Activated naive CD8-positive, alpha-beta T cell treated with anti-CD3 and anti-CD28 coated beads, Interleukin-2, amount 10 ng/mL, durations not matched to agents 7 days and 5 days (primary cell): ENCODE measurements at regions not wholly inside any gene's neighbourhood (a gene's known extent, or its start where the extent isn't known, plus 50 kb on each side); places are given as distances from the start of the nearest gene placed in this dataset.

Experiments used
- ATAC-seq: fragments of 150-1000 bp; cut with Tn5 transposase; one replicate; pipeline ENCODE4 v1.10.0; 2021; ENCODE audit warnings: low read depth, moderate library complexity
- POLR2A ChIA-PET: fragments of 350-600 bp; sonication (Branson Sonifier 250); formaldehyde crosslinking; loops from one replicate; lab custom pipeline; 2021; ENCODE audit warnings: antibody characterized with exemption; lab: Charles Lee
- DNase-seq: peaks from one replicate; pipeline ENCODE4 v3.0.0; 2021
- H3K27ac Mint-ChIP-seq: one replicate; pipeline ENCODE4 v1.8.0; 2022; ENCODE audit warnings: mild to moderate bottlenecking, mixed read lengths
- H3K27me3 Mint-ChIP-seq: one replicate; pipeline ENCODE4 v1.8.0; 2022; ENCODE audit warnings: mild to moderate bottlenecking, moderate library complexity, mixed read lengths
- H3K36me3 Mint-ChIP-seq: one replicate; pipeline ENCODE4 v1.8.0; 2021; ENCODE audit warnings: mild to moderate bottlenecking, mixed read lengths
- H3K4me1 Mint-ChIP-seq: one replicate; pipeline ENCODE4 v1.8.0; 2021; ENCODE audit warnings: mixed read lengths
- H3K4me3 Mint-ChIP-seq: one replicate; pipeline ENCODE4 v1.8.0; 2022; ENCODE audit warnings: mild to moderate bottlenecking, moderate library complexity, mixed read lengths
- H3K9me3 Mint-ChIP-seq: one replicate; pipeline ENCODE4 v1.8.0; 2021; ENCODE audit warnings: mixed read lengths

DNA sequence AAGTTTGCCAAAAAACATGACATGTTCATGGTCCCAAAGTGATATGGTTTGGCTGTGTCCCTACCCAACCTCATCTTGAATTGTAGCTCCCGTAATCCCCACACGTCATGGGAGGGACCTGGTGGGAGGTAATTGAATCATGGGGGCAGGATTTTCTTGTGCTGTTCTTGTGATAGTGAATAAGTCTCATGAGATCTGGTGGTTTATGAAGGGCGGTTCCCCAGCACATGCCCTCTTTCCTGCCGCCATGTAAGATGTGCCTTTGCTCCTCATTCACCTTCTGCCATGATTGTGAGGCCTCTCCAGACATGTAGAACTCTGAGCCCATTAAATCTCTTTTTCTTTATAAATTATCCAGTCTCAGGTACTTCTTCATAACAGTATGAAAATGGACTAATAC is 322.1 kb downstream of the MED10 start:
- H3K4me1 Mint-ChIP-seq, result no peaks in the 10 kb centered on the region
- no peak overlapping the region for H3K27ac Mint-ChIP-seq
- no peaks in the 10 kb centered on the region for H3K36me3 Mint-ChIP-seq
- H3K9me3 Mint-ChIP-seq, result no peaks in the 10 kb centered on the region
- ATAC-seq, result no peak
- no peaks in the 10 kb centered on the region for H3K27me3 Mint-ChIP-seq
- POLR2A ChIA-PET, result no interaction called here
- H3K4me3 Mint-ChIP-seq, result no peak overlapping the region
- DNase-seq, result no peak

DNA sequence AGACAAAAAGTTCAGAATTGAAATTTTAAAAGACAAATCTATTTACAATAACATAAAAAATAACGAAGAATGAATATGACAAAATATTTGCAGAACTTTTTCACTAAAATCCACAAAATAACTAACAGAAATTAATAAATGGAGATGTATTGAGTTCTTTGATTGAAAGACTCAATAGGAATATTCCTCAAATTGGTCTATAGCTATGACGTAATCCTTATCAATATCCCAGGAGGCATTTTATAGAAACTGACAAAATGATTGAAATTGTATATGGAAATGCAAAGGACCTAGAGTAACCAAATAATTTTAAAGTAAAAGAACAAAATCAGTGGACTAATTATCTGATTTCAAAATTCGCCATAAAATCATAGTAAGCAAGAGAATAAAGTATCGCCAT is 328.7 kb downstream of the MED10 start:
- ATAC-seq, result no peak
- Mint-ChIP-seq H3K4me3 (no peak overlapping the region), H3K9me3 (no peaks in the 10 kb centered on the region), H3K4me1 (no peaks in the 10 kb centered on the region), H3K36me3 (no peaks in the 10 kb centered on the region), H3K27ac (no peak overlapping the region), H3K27me3 (no peaks in the 10 kb centered on the region)
- POLR2A ChIA-PET, result no interaction called here
- no peak for DNase-seq

DNA sequence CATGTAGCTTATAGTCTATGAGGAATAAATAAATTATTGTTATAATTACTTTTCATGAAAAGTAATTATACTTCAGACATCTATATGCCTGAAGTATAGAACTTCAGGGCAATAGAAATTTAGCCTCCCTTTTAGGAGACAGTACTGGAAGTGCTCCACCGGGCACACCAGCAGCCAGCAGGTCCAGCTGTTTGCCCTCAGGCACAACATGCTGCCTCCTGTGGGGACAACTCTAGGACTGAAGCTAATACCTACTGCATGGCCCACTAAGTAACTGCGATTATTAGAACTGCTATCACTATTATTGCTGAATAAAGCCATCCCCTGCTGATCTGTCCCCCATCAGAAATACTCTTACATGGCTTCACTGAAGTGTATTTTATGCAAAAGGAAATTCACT is 329.6 kb downstream of the MED10 start:
- no peaks in the 10 kb centered on the region for H3K4me1 Mint-ChIP-seq
- POLR2A ChIA-PET, result no interaction called here

DNA sequence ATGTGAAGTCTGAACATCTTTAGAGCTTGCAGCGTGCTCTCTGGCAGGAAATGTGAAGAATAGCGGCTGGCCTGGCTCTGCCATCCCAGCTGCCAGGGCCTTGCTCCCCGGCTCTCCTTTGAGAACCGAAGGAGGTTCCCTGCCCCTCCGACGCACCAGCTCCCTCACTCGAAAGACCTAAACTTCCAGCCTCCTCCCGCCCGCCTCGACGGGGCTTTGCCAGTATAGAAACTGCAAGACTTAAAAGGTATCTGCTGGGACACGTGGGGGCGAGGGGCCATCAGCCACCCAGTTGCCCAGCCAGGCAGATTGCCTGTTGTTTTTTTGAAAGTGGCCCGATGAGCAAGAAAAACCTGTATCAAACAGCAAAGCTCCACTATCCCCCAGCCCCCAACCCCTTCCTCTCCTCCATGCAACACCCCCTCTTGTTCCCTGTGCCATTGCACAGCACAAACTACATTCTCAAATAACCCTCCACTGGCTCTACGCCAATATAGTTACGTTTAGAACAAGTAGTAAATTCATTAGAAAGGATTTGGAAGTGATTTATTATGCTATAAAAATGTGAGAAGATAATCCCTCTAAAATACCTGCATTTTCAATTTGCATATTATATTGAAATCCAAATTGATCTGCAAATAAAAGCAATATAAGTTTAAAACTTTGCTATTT is 331.9 kb downstream of the MED10 start:
- DNase-seq, result no peak
- POLR2A ChIA-PET, result no interaction called here
- Mint-ChIP-seq H3K27me3 (no peaks in the 10 kb centered on the region), H3K27ac (no peak overlapping the region), H3K9me3 (no peaks in the 10 kb centered on the region), H3K4me1 (no peaks in the 10 kb centered on the region), H3K4me3 (no peak overlapping the region), H3K36me3 (no peaks in the 10 kb centered on the region)
- ATAC-seq, result no peak

More for the DNA sequence above, 329.6 kb downstream of the MED10 start:
- Mint-ChIP-seq H3K27me3 (no peaks in the 10 kb centered on the region), H3K27ac (no peak overlapping the region), H3K36me3 (no peaks in the 10 kb centered on the region), H3K4me3 (no peak overlapping the region), H3K9me3 (no peaks in the 10 kb centered on the region)
- DNase-seq (no peak), ATAC-seq (no peak)

DNA sequence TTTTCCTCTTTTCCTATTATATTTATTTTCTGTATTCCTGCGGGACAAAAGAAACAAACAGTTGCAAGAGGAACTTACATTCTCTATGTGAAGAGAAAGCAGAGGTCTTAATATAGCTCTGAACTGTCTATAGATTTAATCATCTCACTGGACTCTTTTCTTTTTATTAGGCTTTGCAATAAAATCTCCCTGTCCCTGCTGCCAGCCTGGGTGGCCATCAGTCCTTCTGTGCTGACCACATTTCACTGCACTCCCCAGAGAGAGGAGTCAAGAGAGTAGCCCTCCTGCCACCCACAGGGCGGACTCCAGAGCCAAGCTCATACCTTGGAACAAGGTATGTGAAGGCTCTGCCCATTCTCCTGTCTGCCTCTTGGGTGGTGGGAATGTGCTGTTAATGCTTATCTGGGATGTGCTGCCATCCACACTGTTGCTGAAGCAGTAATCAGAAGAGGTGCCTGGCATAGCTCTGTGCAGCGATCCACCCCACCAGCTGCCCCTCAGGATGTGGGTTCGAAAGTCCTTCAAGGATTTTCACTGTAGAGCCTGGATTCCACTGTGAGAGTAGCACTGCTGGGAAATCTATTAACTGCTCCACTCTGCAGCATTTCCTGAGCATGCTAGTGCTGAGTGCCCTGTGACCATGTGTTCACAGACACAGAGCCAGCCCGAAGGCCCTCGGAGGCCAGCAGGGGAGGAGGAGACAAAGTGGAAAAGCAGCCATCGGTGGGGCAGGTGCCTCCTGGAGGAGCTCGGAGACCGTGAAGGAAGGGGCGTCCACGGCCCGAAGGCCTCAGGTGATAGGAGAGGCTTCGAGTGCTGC is 334.6 kb downstream of the MED10 start:
- Mint-ChIP-seq H3K4me1 (no peaks in the 10 kb centered on the region), H3K27me3 (no peaks in the 10 kb centered on the region), H3K27ac (no peak overlapping the region), H3K36me3 (no peaks in the 10 kb centered on the region), H3K4me3 (no peak overlapping the region), H3K9me3 (no peaks in the 10 kb centered on the region)
- DNase-seq (no peak), ATAC-seq (no peak)
- POLR2A ChIA-PET, result no interaction called here

DNA sequence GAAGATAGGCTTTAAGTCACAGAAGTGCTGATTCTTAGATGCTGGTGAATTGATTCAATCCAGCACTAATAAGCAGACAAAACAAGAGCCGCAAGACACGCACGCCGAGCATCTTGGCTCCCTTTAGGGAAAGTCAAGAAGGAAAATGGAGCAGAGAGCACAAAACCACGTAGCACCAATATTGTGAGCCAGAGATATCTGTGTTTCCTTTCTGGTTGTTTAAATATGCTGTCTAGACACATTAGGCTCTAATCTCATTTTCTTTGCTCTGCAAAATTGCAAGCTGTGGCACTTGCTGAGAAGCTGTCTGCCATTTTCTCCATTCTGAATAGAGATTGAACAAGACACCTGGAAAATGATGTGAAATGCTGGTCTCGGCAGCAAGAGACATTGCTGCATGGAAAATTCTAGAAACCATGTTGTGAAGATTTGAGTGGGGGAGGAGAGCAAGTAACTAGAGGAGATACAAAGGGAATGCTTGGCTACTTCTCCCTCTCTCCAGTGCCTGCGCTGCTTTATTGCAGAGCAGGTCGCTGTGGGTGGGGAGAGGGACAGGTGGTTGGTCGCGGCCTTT is 336.3 kb downstream of the MED10 start:
- no peak for DNase-seq
- no peak for ATAC-seq
- Mint-ChIP-seq H3K27ac (no peak overlapping the region), H3K36me3 (no peaks in the 10 kb centered on the region), H3K27me3 (no peaks in the 10 kb centered on the region), H3K4me3 (no peak overlapping the region), H3K4me1 (no peaks in the 10 kb centered on the region), H3K9me3 (no peaks in the 10 kb centered on the region)
- POLR2A ChIA-PET, result no interaction called here

DNA sequence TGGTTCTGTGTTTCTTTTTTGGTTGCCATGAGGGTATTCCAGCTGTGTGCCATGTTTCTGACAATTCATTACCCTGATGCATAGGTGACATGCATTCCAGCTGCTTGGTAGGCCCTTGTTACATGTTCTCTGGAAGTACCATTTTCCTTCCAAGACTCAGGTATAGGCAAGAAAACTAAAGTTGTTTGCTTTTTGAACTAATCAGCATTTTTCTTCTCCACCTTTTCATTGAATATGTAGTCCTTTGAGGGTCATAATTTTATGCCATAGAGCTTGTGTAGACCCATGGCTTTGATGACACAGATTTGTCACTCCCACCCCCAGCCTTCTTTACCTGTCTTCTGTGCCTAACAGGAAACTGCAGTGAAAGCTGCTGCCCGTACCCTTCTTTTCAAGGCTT is 339.2 kb downstream of the MED10 start:
- POLR2A ChIA-PET, result no interaction called here
- Mint-ChIP-seq H3K4me1 (no peaks in the 10 kb centered on the region), H3K27me3 (no peaks in the 10 kb centered on the region), H3K27ac (no peak overlapping the region), H3K4me3 (no peak overlapping the region), H3K9me3 (no peaks in the 10 kb centered on the region), H3K36me3 (no peaks in the 10 kb centered on the region)
- no peak for DNase-seq
- ATAC-seq, result no peak

DNA sequence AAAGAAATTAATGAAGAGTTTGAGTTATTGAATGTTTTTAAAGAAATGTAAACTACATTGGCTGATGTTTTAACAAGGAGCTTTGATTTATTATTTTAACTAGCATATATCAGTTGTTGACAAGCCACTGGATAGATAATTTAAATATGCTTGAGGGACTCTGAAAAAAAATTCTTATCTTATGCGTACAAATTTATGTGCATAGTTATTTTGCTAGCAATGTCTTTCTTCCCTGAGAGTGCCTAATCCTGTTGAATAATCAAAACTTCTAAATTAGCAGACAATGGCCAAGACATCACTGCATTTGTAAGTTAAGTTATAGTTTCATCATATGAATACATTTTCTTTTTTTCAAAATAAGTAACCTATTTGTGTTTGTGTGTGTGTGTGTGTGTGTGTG is 342.3 kb downstream of the MED10 start:
- Mint-ChIP-seq H3K9me3 (no peaks in the 10 kb centered on the region), H3K4me3 (no peak overlapping the region), H3K4me1 (no peaks in the 10 kb centered on the region), H3K27ac (no peak overlapping the region), H3K36me3 (no peaks in the 10 kb centered on the region), H3K27me3 (no peaks in the 10 kb centered on the region)
- ATAC-seq (no peak), DNase-seq (no peak)
- POLR2A ChIA-PET, result no interaction called here

DNA sequence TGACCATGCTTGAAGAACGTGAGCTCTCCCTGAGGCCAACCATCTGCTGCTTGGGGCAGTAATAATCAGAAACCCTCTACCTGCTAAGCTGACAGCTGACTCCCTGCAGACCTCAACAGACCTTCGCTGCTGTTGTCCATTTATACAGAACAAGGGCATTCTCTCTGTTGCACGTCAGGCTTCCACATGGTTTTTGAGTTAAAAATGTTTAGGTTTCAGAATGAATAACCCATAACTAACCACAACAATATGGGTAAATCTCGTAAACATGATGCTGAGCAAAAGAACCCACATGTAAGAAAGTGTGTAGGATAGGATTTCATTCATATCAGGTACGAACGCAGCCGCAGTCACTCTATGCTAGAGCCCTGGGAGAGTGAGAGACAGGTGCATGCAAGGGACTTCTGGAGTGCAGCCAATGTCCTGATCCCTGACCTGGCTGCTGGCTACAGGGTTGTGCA is 348.5 kb downstream of the MED10 start:
- no peaks in the 10 kb centered on the region for H3K4me1 Mint-ChIP-seq
- H3K27ac Mint-ChIP-seq, result no peak overlapping the region
- H3K36me3 Mint-ChIP-seq, result no peaks in the 10 kb centered on the region
- no peaks in the 10 kb centered on the region for H3K27me3 Mint-ChIP-seq
- ATAC-seq (no peak), DNase-seq (no peak)
- no peaks in the 10 kb centered on the region for H3K9me3 Mint-ChIP-seq
- POLR2A ChIA-PET, result no interaction called here
- no peak overlapping the region for H3K4me3 Mint-ChIP-seq

DNA sequence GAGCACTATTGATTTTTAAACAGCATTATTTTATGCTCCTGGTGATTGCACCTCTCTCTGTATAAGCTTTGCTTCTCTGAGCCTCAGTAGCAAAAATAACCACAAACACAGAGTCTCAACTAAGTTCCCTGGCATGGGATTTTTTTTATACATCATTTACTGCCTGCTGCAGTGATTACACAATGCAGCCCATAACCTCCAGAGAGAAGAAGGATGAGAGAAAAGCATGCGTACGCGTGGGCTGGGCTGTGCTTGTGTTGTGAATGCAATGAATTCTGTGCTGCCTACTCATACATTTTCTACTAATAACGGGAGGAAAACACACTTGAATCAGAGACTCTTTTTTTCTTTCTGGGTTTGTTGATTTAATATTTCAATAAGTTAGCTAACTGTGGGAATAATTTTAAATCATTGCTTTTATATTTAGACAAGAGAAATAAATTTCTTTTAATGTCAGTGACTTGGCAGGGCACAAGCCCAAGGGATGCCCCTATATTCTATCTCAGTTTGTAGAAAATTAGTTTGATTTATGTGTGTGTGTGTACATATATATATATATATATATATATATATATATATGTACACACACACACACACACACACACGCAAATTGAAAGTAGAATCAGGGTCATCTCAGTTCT is 351.5 kb downstream of the MED10 start:
- DNase-seq (no peak), ATAC-seq (no peak)
- no peak overlapping the region for H3K4me3 Mint-ChIP-seq
- no peak overlapping the region for H3K27ac Mint-ChIP-seq
- H3K9me3 Mint-ChIP-seq, result no peaks in the 10 kb centered on the region
- H3K4me1 Mint-ChIP-seq, result no peaks in the 10 kb centered on the region
- no peaks in the 10 kb centered on the region for H3K36me3 Mint-ChIP-seq
- no peaks in the 10 kb centered on the region for H3K27me3 Mint-ChIP-seq
- POLR2A ChIA-PET, result no interaction called here

DNA sequence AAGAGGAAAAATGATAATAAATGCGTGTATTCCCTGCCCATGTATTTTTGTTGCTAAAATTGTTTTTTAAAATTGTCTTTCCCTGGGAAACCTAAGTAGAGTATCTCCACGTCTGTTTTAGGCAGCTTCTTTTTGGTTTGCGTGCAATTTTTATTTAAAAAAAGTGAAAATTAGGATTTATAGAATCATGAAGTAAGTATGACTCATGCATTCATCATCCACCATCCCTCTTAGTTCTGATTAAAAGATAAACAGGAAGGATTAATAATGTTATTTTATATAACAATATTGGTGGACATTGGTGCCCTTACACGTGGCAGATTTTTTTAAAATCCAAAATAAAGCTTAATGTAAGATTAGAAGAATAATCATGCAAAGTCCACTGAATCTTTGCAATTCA is 358.7 kb downstream of the MED10 start:
- H3K4me3 Mint-ChIP-seq, result no peak overlapping the region
- H3K27me3 Mint-ChIP-seq, result no peaks in the 10 kb centered on the region
- H3K4me1 Mint-ChIP-seq, result no peaks in the 10 kb centered on the region
- no peaks in the 10 kb centered on the region for H3K36me3 Mint-ChIP-seq
- no peak overlapping the region for H3K27ac Mint-ChIP-seq
- ATAC-seq, result no peak
- DNase-seq, result no peak
- POLR2A ChIA-PET, result no interaction called here
- H3K9me3 Mint-ChIP-seq, result no peaks in the 10 kb centered on the region

DNA sequence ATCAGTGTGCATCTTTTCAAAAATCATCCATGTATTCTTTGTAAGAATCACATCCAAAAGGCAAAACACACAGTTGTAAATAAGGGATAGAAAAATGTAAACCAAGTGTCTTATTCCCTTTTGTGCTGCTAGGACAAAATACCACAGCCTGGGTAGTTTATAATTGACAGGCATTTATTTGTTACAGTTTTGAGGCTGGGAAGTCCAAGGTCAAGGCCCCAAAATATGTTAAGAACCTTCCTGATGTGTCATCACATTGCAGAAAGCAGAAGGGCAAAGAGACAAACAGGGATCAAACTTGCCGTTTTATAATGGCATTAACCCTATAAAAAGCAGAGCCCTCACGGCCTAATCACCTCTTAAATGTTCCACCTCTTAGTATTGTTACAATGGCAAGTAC is 364.8 kb downstream of the MED10 start:
- POLR2A ChIA-PET, result no interaction called here

DNA sequence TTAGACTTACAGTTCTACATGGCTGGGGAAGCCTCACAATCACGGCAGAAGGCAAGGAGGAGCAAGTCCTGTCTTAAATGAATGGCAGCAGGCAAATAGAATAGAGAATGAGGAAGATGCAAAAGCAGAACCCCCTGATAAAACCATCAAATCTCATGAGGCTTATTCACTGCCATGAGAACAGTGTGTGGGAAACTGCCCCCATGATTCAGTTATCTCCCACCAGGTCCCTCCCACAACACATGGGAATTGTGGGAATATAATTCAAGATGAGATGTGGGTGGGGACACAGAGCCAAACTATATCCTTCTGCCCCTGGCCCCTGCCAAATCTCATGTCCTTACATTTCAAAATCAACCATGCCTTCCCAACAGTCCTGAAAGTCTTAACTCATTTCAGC is 367.1 kb downstream of the MED10 start:
- no peak for ATAC-seq
- POLR2A ChIA-PET, result no interaction called here
- Mint-ChIP-seq H3K36me3 (no peaks in the 10 kb centered on the region), H3K9me3 (no peaks in the 10 kb centered on the region), H3K27ac (no peak overlapping the region), H3K27me3 (no peaks in the 10 kb centered on the region), H3K4me1 (no peaks in the 10 kb centered on the region), H3K4me3 (no peak overlapping the region)
- no peak for DNase-seq

More for the DNA sequence above, 364.8 kb downstream of the MED10 start:
- Mint-ChIP-seq H3K27me3 (no peaks in the 10 kb centered on the region), H3K9me3 (no peaks in the 10 kb centered on the region), H3K4me3 (no peak overlapping the region), H3K36me3 (no peaks in the 10 kb centered on the region), H3K27ac (no peak overlapping the region), H3K4me1 (no peaks in the 10 kb centered on the region)
- ATAC-seq, result no peak
- DNase-seq, result no peak
